ENCODE measurements at regions not wholly inside any gene's neighbourhood (a gene's known extent, or its start where the extent isn't known, plus 50 kb on each side); places are given as distances from the start of the nearest gene placed in this dataset.
A peak's percentile ranks its signal among the peaks of the same experiment; 100 is the strongest.

- Histone ChIP-seq H3K79me2 (ENCODE audit: control insufficient read depth, insufficient read depth, low read length) (no peaks in the 10 kb centered on the region), H3K27ac (ENCODE audit: low read depth, low read length) (no peak overlapping the region), H3K18ac (ENCODE audit: low read length) (peak overlapping the region; percentile 39), H4K5ac (ENCODE audit: low read length) (no peak overlapping the region), H3K4me1 (ENCODE audit: control insufficient read depth, low read depth, low read length) (peaks cover 5% of the 10 kb centered on the region), H3K23ac (ENCODE audit: low read length) (no peak overlapping the region), H3K36me3 (ENCODE audit: control insufficient read depth, insufficient read depth, low read length) (no peaks in the 10 kb centered on the region), H3K4ac (ENCODE audit: low read depth, low read length) (no peak overlapping the region), H3K79me1 (ENCODE audit: low read length) (no peaks in the 10 kb centered on the region), H3K27me3 (ENCODE audit: insufficient read depth, low read length, poor library complexity) (no peaks in the 10 kb centered on the region), H3K9ac (ENCODE audit: low read length) (no peak overlapping the region), H3K4me3 (ENCODE audit: low read length) (no peak overlapping the region), H2AK5ac (ENCODE audit: low read length) (no peak overlapping the region), H4K8ac (ENCODE audit: low read depth, low read length) (no peak overlapping the region), H3K4me2 (ENCODE audit: low read length) (no peak overlapping the region), H3K56ac (ENCODE audit: low read length) (peak overlapping the region; percentile 28), H2BK15ac (replicated peaks; ENCODE audit: low read depth) (no peak overlapping the region), H2BK5ac (ENCODE audit: low read length) (no peak overlapping the region), H2BK120ac (ENCODE audit: low read depth, low read length) (no peak overlapping the region)
- no peak for DNase-seq
- WGBS (ENCODE audit: extremely low coverage, insufficient coverage, low lambda C conversion rate) = no CpG with 5 or more reads among the region's 7 CpGs
Measured at GRCh38 chr10:8194050-8194449, 139.6 kb downstream of the GATA3 start.

GRCh38 chr10:8206882-8207281 lies 152.4 kb downstream of the GATA3 start:
- no peak overlapping the region for H3K23ac ChIP-seq (ENCODE audit: low read length)
- no peak overlapping the region for H3K4me2 ChIP-seq (ENCODE audit: low read length)
- no peak overlapping the region for H4K8ac ChIP-seq (ENCODE audit: low read depth, low read length)
- H4K5ac ChIP-seq (ENCODE audit: low read length) = no peak overlapping the region
- H2BK15ac ChIP-seq (replicated peaks; ENCODE audit: low read depth) = no peak overlapping the region
- H3K56ac ChIP-seq (ENCODE audit: low read length) = no peak overlapping the region
- no peak overlapping the region for H2BK120ac ChIP-seq (ENCODE audit: low read depth, low read length)
- H3K79me2 ChIP-seq (ENCODE audit: control insufficient read depth, insufficient read depth, low read length) = no peaks in the 10 kb centered on the region
- H3K36me3 ChIP-seq (ENCODE audit: control insufficient read depth, insufficient read depth, low read length) = no peaks in the 10 kb centered on the region
- no peaks in the 10 kb centered on the region for H3K27me3 ChIP-seq (ENCODE audit: insufficient read depth, low read length, poor library complexity)
- H2BK5ac ChIP-seq (ENCODE audit: low read length) = no peak overlapping the region
- no peak for DNase-seq
- H3K79me1 ChIP-seq (ENCODE audit: low read length) = no peaks in the 10 kb centered on the region
- H3K18ac ChIP-seq (ENCODE audit: low read length) = no peak overlapping the region
- no peak overlapping the region for H3K27ac ChIP-seq (ENCODE audit: low read depth, low read length)
- no peak overlapping the region for H3K9ac ChIP-seq (ENCODE audit: low read length)
- H3K4me1 ChIP-seq (ENCODE audit: control insufficient read depth, low read depth, low read length) = no peaks in the 10 kb centered on the region
- H2AK5ac ChIP-seq (ENCODE audit: low read length) = no peak overlapping the region
- no peak overlapping the region for H3K4me3 ChIP-seq (ENCODE audit: low read length)
- H3K4ac ChIP-seq (ENCODE audit: low read depth, low read length) = no peak overlapping the region

DNA sequence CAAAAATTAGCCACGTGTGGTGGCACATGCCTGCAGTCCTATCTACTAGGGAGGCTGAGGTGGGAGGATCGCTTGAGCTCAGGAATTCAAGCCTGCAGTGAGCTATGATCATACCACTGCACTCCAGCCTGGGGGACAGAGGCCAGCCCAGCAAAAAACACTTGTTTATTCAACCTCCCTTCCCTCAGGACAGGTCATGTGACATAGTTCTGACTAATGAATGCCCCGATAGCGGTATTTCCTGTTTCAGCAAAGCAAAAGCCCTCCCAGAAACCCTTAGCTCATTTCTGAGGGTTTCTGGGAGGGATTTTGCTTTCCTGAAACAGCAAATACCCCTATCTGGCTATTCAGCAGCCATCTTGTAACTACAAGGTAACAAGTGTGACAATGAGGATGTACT lies 157.1 kb downstream of the GATA3 start:
- Histone ChIP-seq H4K5ac (ENCODE audit: low read length) (no peak overlapping the region), H3K56ac (ENCODE audit: low read length) (no peak overlapping the region), H4K8ac (ENCODE audit: low read depth, low read length) (no peak overlapping the region), H3K23ac (ENCODE audit: low read length) (no peak overlapping the region), H2AK5ac (ENCODE audit: low read length) (no peak overlapping the region), H3K18ac (ENCODE audit: low read length) (no peak overlapping the region), H2BK15ac (replicated peaks; ENCODE audit: low read depth) (no peak overlapping the region), H2BK5ac (ENCODE audit: low read length) (no peak overlapping the region), H3K27ac (ENCODE audit: low read depth, low read length) (no peak overlapping the region), H3K4ac (ENCODE audit: low read depth, low read length) (no peak overlapping the region), H3K4me2 (ENCODE audit: low read length) (no peak overlapping the region), H2BK120ac (ENCODE audit: low read depth, low read length) (no peak overlapping the region), H3K79me2 (ENCODE audit: control insufficient read depth, insufficient read depth, low read length) (no peaks in the 10 kb centered on the region), H3K4me3 (ENCODE audit: low read length) (no peak overlapping the region), H3K79me1 (ENCODE audit: low read length) (no peaks in the 10 kb centered on the region), H3K9ac (ENCODE audit: low read length) (no peak overlapping the region), H3K36me3 (ENCODE audit: control insufficient read depth, insufficient read depth, low read length) (no peaks in the 10 kb centered on the region), H3K4me1 (ENCODE audit: control insufficient read depth, low read depth, low read length) (no peaks in the 10 kb centered on the region), H3K27me3 (ENCODE audit: insufficient read depth, low read length, poor library complexity) (no peaks in the 10 kb centered on the region)
- WGBS (ENCODE audit: extremely low coverage, insufficient coverage, low lambda C conversion rate) = no CpG with 5 or more reads among the region's 4 CpGs
- DNase-seq = peak; percentile 29

GRCh38 chr10:8213735-8214134 lies 159.2 kb downstream of the GATA3 start:
- Histone ChIP-seq H2BK120ac (ENCODE audit: low read depth, low read length) (no peak overlapping the region), H3K4me3 (ENCODE audit: low read length) (no peak overlapping the region), H4K5ac (ENCODE audit: low read length) (no peak overlapping the region), H3K27me3 (ENCODE audit: insufficient read depth, low read length, poor library complexity) (no peaks in the 10 kb centered on the region), H3K79me2 (ENCODE audit: control insufficient read depth, insufficient read depth, low read length) (no peaks in the 10 kb centered on the region), H3K4me2 (ENCODE audit: low read length) (no peak overlapping the region), H3K23ac (ENCODE audit: low read length) (no peak overlapping the region), H4K8ac (ENCODE audit: low read depth, low read length) (no peak overlapping the region), H3K36me3 (ENCODE audit: control insufficient read depth, insufficient read depth, low read length) (no peaks in the 10 kb centered on the region), H3K9ac (ENCODE audit: low read length) (no peak overlapping the region), H3K27ac (ENCODE audit: low read depth, low read length) (no peak overlapping the region), H3K56ac (ENCODE audit: low read length) (no peak overlapping the region), H2BK15ac (replicated peaks; ENCODE audit: low read depth) (no peak overlapping the region), H2AK5ac (ENCODE audit: low read length) (no peak overlapping the region), H3K79me1 (ENCODE audit: low read length) (no peaks in the 10 kb centered on the region), H3K4me1 (ENCODE audit: control insufficient read depth, low read depth, low read length) (no peaks in the 10 kb centered on the region), H2BK5ac (ENCODE audit: low read length) (no peak overlapping the region), H3K18ac (ENCODE audit: low read length) (no peak overlapping the region), H3K4ac (ENCODE audit: low read depth, low read length) (no peak overlapping the region)
- no peak for DNase-seq
- WGBS (ENCODE audit: extremely low coverage, insufficient coverage, low lambda C conversion rate) = no CpG with 5 or more reads among the region's 2 CpGs

DNA sequence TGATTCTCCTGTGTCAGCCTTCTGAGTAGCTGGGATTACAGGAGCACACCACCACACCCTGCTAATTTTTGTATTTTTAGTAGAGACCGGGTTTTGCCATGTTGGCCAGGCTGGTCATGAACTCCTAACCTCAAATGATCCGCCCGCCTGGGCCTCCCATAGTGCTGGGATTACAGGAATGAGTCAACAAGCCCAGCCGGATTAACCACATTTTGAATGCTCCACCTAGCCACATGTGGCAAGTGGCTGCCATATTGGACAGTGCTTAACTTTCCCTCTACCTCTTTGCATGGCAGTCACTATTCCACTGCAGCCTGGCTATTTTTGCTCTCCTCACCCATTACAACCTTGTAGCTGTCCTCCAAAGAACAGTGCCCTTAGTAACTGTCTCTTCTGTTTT lies 160.1 kb downstream of the GATA3 start:
- DNase-seq = no peak
- H3K9ac ChIP-seq (ENCODE audit: low read length) = no peak overlapping the region
- no peaks in the 10 kb centered on the region for H3K4me1 ChIP-seq (ENCODE audit: control insufficient read depth, low read depth, low read length)
- no peaks in the 10 kb centered on the region for H3K36me3 ChIP-seq (ENCODE audit: control insufficient read depth, insufficient read depth, low read length)
- H4K8ac ChIP-seq (ENCODE audit: low read depth, low read length) = no peak overlapping the region
- H3K79me1 ChIP-seq (ENCODE audit: low read length) = no peaks in the 10 kb centered on the region
- H3K27ac ChIP-seq (ENCODE audit: low read depth, low read length) = no peak overlapping the region
- no peak overlapping the region for H2BK5ac ChIP-seq (ENCODE audit: low read length)
- no peak overlapping the region for H2BK120ac ChIP-seq (ENCODE audit: low read depth, low read length)
- H4K5ac ChIP-seq (ENCODE audit: low read length) = no peak overlapping the region
- no peak overlapping the region for H3K4ac ChIP-seq (ENCODE audit: low read depth, low read length)
- no peak overlapping the region for H2BK15ac ChIP-seq (replicated peaks; ENCODE audit: low read depth)
- H3K27me3 ChIP-seq (ENCODE audit: insufficient read depth, low read length, poor library complexity) = no peaks in the 10 kb centered on the region
- H3K56ac ChIP-seq (ENCODE audit: low read length) = no peak overlapping the region
- no peak overlapping the region for H3K4me3 ChIP-seq (ENCODE audit: low read length)
- no peak overlapping the region for H3K18ac ChIP-seq (ENCODE audit: low read length)
- no peak overlapping the region for H3K4me2 ChIP-seq (ENCODE audit: low read length)
- no peaks in the 10 kb centered on the region for H3K79me2 ChIP-seq (ENCODE audit: control insufficient read depth, insufficient read depth, low read length)
- no peak overlapping the region for H3K23ac ChIP-seq (ENCODE audit: low read length)
- no peak overlapping the region for H2AK5ac ChIP-seq (ENCODE audit: low read length)
- no CpG with 5 or more reads among the region's 4 CpGs for WGBS (ENCODE audit: extremely low coverage, insufficient coverage, low lambda C conversion rate)

DNA sequence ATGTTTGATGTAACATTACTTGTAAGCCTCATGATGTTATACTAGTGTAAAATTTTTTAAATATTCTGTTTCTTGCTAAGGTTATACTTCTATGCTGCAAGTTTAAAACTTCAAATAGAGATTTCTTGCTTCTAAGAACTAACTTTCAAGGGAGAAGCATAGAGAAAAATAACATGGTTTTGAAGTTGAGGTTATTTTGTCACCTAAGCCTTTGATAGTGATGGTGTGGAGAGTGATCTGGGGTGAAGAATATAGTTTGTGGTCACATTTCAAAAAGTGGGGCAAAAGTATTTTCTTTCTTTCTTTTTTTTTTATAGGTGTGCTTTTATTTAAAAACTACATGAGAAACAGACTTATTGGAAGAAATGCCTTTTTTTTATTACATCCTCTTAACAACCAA lies 162.4 kb downstream of the GATA3 start:
- Histone ChIP-seq H3K36me3 (ENCODE audit: control insufficient read depth, insufficient read depth, low read length) (no peaks in the 10 kb centered on the region), H2BK120ac (ENCODE audit: low read depth, low read length) (no peak overlapping the region), H2AK5ac (ENCODE audit: low read length) (no peak overlapping the region), H4K8ac (ENCODE audit: low read depth, low read length) (no peak overlapping the region), H3K4me3 (ENCODE audit: low read length) (no peak overlapping the region), H3K9ac (ENCODE audit: low read length) (no peak overlapping the region), H3K79me1 (ENCODE audit: low read length) (no peaks in the 10 kb centered on the region), H3K23ac (ENCODE audit: low read length) (no peak overlapping the region), H3K56ac (ENCODE audit: low read length) (no peak overlapping the region), H3K27me3 (ENCODE audit: insufficient read depth, low read length, poor library complexity) (no peaks in the 10 kb centered on the region), H4K5ac (ENCODE audit: low read length) (no peak overlapping the region), H3K79me2 (ENCODE audit: control insufficient read depth, insufficient read depth, low read length) (no peaks in the 10 kb centered on the region), H3K18ac (ENCODE audit: low read length) (no peak overlapping the region), H3K4ac (ENCODE audit: low read depth, low read length) (no peak overlapping the region), H3K27ac (ENCODE audit: low read depth, low read length) (no peak overlapping the region), H2BK5ac (ENCODE audit: low read length) (no peak overlapping the region), H3K4me2 (ENCODE audit: low read length) (no peak overlapping the region), H2BK15ac (replicated peaks; ENCODE audit: low read depth) (no peak overlapping the region), H3K4me1 (ENCODE audit: control insufficient read depth, low read depth, low read length) (no peaks in the 10 kb centered on the region)
- no peak for DNase-seq

All from mesendoderm (in vitro differentiated cells).